Loucy (cell line): ENCODE measurements at regions not wholly inside any gene's neighbourhood (a gene's known extent, or its start where the extent isn't known, plus 50 kb on each side); places are given as distances from the start of the nearest gene placed in this dataset.

Experiments used
- H2AFZ ChIP-seq: fragments of 200-600 bp; sonication (generic); 2 replicates; pipeline ENCODE4 v1.6.0; 2016; ENCODE audit warnings: antibody characterized with exemption, mild to moderate bottlenecking, low read length, moderate library complexity
- H3F3A ChIP-seq: fragments of 200-600 bp; 2 replicates; pipeline ENCODE4 v1.6.0; 2016; ENCODE audit warnings: antibody characterized with exemption, low read depth, mild to moderate bottlenecking
- H3K27me3 ChIP-seq: fragments of 200-600 bp; sonication (generic); 2 replicates; pipeline ENCODE4 v1.6.1; 2014; ENCODE audit warnings: low read length, mild to moderate bottlenecking; ENCODE audit not compliant: insufficient read depth, poor library complexity, severe bottlenecking
- H3K36me3 ChIP-seq: fragments of 200-600 bp; sonication (generic); 2 replicates; pipeline ENCODE4 v1.6.1; 2016; ENCODE audit warnings: low read length; ENCODE audit not compliant: insufficient read depth
- H3K4me1 ChIP-seq: fragments of 200-600 bp; sonication (generic); 2 replicates; pipeline ENCODE4 v1.5.1; 2014; ENCODE audit warnings: low read length, mild to moderate bottlenecking; ENCODE audit not compliant: insufficient read depth, poor library complexity, severe bottlenecking
- H3K4me2 ChIP-seq: fragments of 200-600 bp; sonication (generic); 2 replicates; pipeline ENCODE4 v1.6.0; 2014; ENCODE audit warnings: antibody characterized with exemption, low read length, low read depth, mild to moderate bottlenecking; ENCODE audit not compliant: poor library complexity, severe bottlenecking
- H3K4me3 ChIP-seq: fragments of 200-600 bp; sonication (generic); 2 replicates; pipeline ENCODE4 v1.5.1; 2014; ENCODE audit warnings: low read length, mild to moderate bottlenecking, mixed read lengths; ENCODE audit not compliant: poor library complexity, severe bottlenecking
- H3K79me2 ChIP-seq: fragments of 200-600 bp; sonication (generic); 2 replicates; pipeline ENCODE4 v1.6.1; 2014; ENCODE audit warnings: low read length; ENCODE audit not compliant: insufficient read depth
- H3K9ac ChIP-seq: fragments of 200-600 bp; sonication (generic); 2 replicates; pipeline ENCODE4 v1.6.0; 2014; ENCODE audit warnings: mild to moderate bottlenecking, low read depth, low read length, moderate library complexity; ENCODE audit not compliant: poor library complexity, severe bottlenecking
- H3K9me2 ChIP-seq: fragments of 200-600 bp; sonication (generic); replicated peaks from 2 replicates; pipeline ENCODE4 v1.6.1; 2016; ENCODE audit warnings: low read depth, low read length, mixed read lengths
- H3K9me3 ChIP-seq: fragments of 200-600 bp; sonication (generic); 2 replicates; pipeline ENCODE4 v1.6.1; 2014; ENCODE audit warnings: mild to moderate bottlenecking, antibody characterized with exemption, low read length, low read depth; ENCODE audit not compliant: insufficient read depth
- H4K20me1 ChIP-seq: fragments of 200-600 bp; sonication (generic); 2 replicates; pipeline ENCODE4 v1.6.0; 2014; ENCODE audit warnings: antibody characterized with exemption, low read length, mild to moderate bottlenecking; ENCODE audit not compliant: insufficient read depth, poor library complexity, severe bottlenecking
- CTCF ChIP-seq: fragments of 200-600 bp; sonication (generic); conservative IDR thresholded peaks from 2 replicates; pipeline ENCODE4 v1.5.1; 2014; ENCODE audit warnings: mild to moderate bottlenecking, antibody characterized with exemption, low read length
- EZH2phosphoT487 ChIP-seq: fragments of 200-600 bp; IDR thresholded peaks from 2 replicates; pipeline ENCODE4 v1.6.1; 2018; ENCODE audit warnings: antibody characterized with exemption, mild to moderate bottlenecking, moderate library complexity, borderline replicate concordance

DNA sequence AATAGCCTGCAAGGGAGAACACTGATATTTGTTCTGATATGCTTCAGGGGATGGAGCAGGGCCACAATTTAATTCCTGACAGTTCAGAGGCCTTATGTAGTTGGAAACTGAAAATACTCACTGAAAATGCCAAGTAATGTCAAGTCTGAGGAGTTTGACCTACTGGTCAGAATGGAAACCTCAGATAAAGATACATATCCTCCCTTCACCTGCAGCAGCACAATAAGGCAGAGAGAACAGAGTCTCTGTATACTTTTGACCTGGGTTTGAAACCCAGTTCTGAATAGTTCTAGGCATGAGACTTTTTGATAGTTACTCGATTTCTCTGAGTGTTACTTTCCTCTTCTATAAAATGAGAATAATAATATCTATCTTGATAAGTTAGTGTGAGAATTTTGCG, 65.8 kb upstream of the TRPC5 start:
- H4K20me1 ChIP-seq, result no peaks in the 10 kb centered on the region
- H3K4me2 ChIP-seq, result no peak overlapping the region
- H3K36me3 ChIP-seq, result no peaks in the 10 kb centered on the region
- H3F3A ChIP-seq, result no peaks in the 10 kb centered on the region
- H3K9me3 ChIP-seq, result no peaks in the 10 kb centered on the region
- H2AFZ ChIP-seq, result no peak overlapping the region
- no peak for TF ChIP-seq CTCF
- TF ChIP-seq EZH2phosphoT487, result no peak
- no peaks in the 10 kb centered on the region for H3K79me2 ChIP-seq
- H3K27me3 ChIP-seq, result no peaks in the 10 kb centered on the region
- no peak overlapping the region for H3K9ac ChIP-seq
- H3K4me1 ChIP-seq, result no peaks in the 10 kb centered on the region
- H3K9me2 ChIP-seq, result no peaks in the 10 kb centered on the region
- no peak overlapping the region for H3K4me3 ChIP-seq

DNA sequence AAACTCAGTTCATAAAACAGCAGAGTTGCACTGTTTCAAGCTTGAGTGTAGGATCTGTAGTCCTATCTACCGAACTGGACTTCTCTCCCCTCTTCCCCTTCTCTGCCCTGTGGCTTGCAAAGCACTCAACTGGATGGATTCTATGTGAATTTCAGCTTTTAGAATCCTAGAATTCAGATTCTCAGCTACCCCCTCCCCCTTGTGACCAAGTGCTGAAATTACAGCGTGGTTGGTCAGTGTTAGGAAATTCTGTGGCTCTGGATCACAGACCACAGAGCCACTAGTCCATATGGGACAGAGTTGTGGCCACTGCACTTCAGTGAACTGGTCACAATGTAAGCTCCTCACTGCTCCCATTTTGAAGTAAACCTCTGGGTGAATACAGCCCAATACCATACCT, 64.6 kb upstream of the TRPC5 start:
- TF ChIP-seq CTCF (peak; percentile 44), EZH2phosphoT487 (no peak)
- Histone ChIP-seq H3K9me2 (no peaks in the 10 kb centered on the region), H3K9me3 (no peaks in the 10 kb centered on the region), H3K9ac (no peak overlapping the region), H3K4me1 (no peaks in the 10 kb centered on the region), H3K27me3 (no peaks in the 10 kb centered on the region), H4K20me1 (no peaks in the 10 kb centered on the region), H3K4me2 (no peak overlapping the region), H3K36me3 (no peaks in the 10 kb centered on the region), H3F3A (no peaks in the 10 kb centered on the region), H3K4me3 (no peak overlapping the region), H3K79me2 (no peaks in the 10 kb centered on the region), H2AFZ (no peak overlapping the region)

- Histone ChIP-seq H3K79me2 (no peaks in the 10 kb centered on the region), H4K20me1 (no peaks in the 10 kb centered on the region), H3K4me2 (no peak overlapping the region), H3K36me3 (no peaks in the 10 kb centered on the region), H3F3A (no peaks in the 10 kb centered on the region), H3K4me1 (no peaks in the 10 kb centered on the region), H3K9ac (no peak overlapping the region), H3K9me3 (no peaks in the 10 kb centered on the region), H3K4me3 (no peak overlapping the region), H3K9me2 (no peaks in the 10 kb centered on the region), H2AFZ (no peak overlapping the region), H3K27me3 (no peaks in the 10 kb centered on the region)
- no peak for TF ChIP-seq EZH2phosphoT487
- no peak for TF ChIP-seq CTCF
Observed at GRCh38 chrX:112137276-112137675, 54.7 kb upstream of the TRPC5 start.
